Esophagus muscularis mucosa (tissue), 4 donors: ENCODE measurements at regions not wholly inside any gene's neighbourhood (a gene's known extent, or its start where the extent isn't known, plus 50 kb on each side); places are given as distances from the start of the nearest gene placed in this dataset.

ENCODE experiments used
- CTCF ChIP-seq, 3 experiments: fragments of 200-600 bp in 2 of 3; fragments of 450-650 bp in 1 of 3; sonication (generic) in 2 of 3; IDR thresholded peaks; one replicate each; pipeline ENCODE4 v1.5.1; 2017 to 2019; ENCODE audit warnings: antibody characterized with exemption in 3 of 3, mild to moderate bottlenecking in 2 of 3, moderate library complexity in 1 of 3
- EP300 ChIP-seq: sonication (generic); formaldehyde crosslinking; IDR thresholded peaks from one replicate; pipeline ENCODE4 v1.6.1; 2017; ENCODE audit warnings: antibody characterized with exemption
- POLR2A ChIP-seq: fragments of 450-650 bp; IDR thresholded peaks from one replicate; pipeline ENCODE4 v1.6.1; 2017; ENCODE audit warnings: antibody characterized with exemption, moderate library complexity, mild to moderate bottlenecking, low read depth
- POLR2AphosphoS5 ChIP-seq, 2 donors: sonication (generic); formaldehyde crosslinking; IDR thresholded peaks; one replicate each; pipeline ENCODE4 v1.6.1; 2017; ENCODE audit warnings: antibody characterized with exemption in 2 of 2

DNA sequence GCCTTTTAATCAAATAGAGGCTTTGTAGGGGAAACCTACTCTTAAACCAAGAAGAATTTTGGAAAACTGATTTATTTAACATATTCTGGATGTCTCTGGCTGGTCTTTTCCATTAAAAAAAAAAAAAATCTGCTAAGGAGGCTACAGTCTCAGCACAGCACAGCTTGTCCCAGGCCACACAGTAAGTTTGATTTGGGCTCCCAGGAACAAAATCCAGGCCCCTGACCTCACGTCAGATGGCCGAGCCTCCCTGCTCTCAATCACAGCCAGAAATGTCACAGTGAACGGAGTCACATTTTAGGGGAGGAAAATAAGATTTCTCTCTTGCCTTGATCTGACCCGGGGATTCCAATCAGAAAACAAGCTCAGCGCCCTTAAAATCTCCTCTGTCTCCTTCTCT is 72.9 kb upstream of the TBX5 start:
- no peak for TF ChIP-seq CTCF (IDR thresholded peaks at IDR 0.05)
- no peak for TF ChIP-seq POLR2A
- no peak for TF ChIP-seq EP300
- TF ChIP-seq POLR2AphosphoS5 (IDR thresholded peaks at IDR 0.05), result no peak
